Lower leg skin (tissue), 3 donors: ENCODE measurements at regions not wholly inside any gene's neighbourhood (a gene's known extent, or its start where the extent isn't known, plus 50 kb on each side); places are given as distances from the start of the nearest gene placed in this dataset.

Experiments used
- CTCF ChIP-seq, 3 donors: fragments of 450-650 bp; IDR thresholded peaks; one replicate each; pipeline ENCODE4 v1.5.1; 2016; ENCODE audit warnings: antibody characterized with exemption in 3 of 3, mild to moderate bottlenecking in 3 of 3, moderate library complexity in 2 of 3
- POLR2A ChIP-seq, 2 donors: fragments of 450-650 bp; IDR thresholded peaks; one replicate each; pipeline ENCODE4 v1.6.1; 2016 to 2017; ENCODE audit warnings: antibody characterized with exemption in 2 of 2, mild to moderate bottlenecking in 1 of 2, moderate library complexity in 1 of 2

GRCh38 chr6:105859457-105859856 lies 226.7 kb upstream of the PRDM1 start:
- TF ChIP-seq CTCF (IDR thresholded peaks at IDR 0.05) (no peak), POLR2A (IDR thresholded peaks at IDR 0.05) (no peak)
